ENCODE measurements at regions not wholly inside any gene's neighbourhood (a gene's known extent, or its start where the extent isn't known, plus 50 kb on each side); places are given as distances from the start of the nearest gene placed in this dataset.
"Not testable (repeated sequence)": the region's sequence is repeated elsewhere in the genome, so short reads cannot be mapped to it uniquely, and the experiment has no call there.

- H3K4me3 ChIP-seq (replicated peaks; ENCODE audit: low read depth, low read length), result no peak overlapping the region
- no peak for DNase-seq (ENCODE audit: extremely low read depth, insufficient read length)
- H3K27me3 ChIP-seq (replicated peaks; ENCODE audit: control insufficient read depth, insufficient read depth, low read length), result no peaks in the 10 kb centered on the region
- TF ChIP-seq, protein P1, sequence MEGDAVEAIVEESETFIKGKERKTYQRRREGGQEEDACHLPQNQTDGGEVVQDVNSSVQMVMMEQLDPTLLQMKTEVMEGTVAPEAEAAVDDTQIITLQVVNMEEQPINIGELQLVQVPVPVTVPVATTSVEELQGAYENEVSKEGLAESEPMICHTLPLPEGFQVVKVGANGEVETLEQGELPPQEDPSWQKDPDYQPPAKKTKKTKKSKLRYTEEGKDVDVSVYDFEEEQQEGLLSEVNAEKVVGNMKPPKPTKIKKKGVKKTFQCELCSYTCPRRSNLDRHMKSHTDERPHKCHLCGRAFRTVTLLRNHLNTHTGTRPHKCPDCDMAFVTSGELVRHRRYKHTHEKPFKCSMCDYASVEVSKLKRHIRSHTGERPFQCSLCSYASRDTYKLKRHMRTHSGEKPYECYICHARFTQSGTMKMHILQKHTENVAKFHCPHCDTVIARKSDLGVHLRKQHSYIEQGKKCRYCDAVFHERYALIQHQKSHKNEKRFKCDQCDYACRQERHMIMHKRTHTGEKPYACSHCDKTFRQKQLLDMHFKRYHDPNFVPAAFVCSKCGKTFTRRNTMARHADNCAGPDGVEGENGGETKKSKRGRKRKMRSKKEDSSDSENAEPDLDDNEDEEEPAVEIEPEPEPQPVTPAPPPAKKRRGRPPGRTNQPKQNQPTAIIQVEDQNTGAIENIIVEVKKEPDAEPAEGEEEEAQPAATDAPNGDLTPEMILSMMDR (IDR thresholded peaks at IDR 0.05; ENCODE audit: insufficient read depth, low read length, poor library complexity, severe bottlenecking), result no peak
- H3K36me3 ChIP-seq (ENCODE audit: control insufficient read depth, insufficient read depth, low read length), result no peaks in the 10 kb centered on the region
Observed at GRCh38 chr4:167811958-167812357, 280.4 kb upstream of the ANXA10 start.

- Histone ChIP-seq H3K27me3 (replicated peaks; ENCODE audit: control insufficient read depth, insufficient read depth, low read length) (no peaks in the 10 kb centered on the region), H3K4me3 (replicated peaks; ENCODE audit: low read depth, low read length) (no peak overlapping the region)
Observed at GRCh38 chr4:167826281-167826680, 266.1 kb upstream of the ANXA10 start.

GRCh38 chr4:167831855-167832254 lies 260.5 kb upstream of the ANXA10 start:
- TF ChIP-seq, protein P1 (IDR thresholded peaks at IDR 0.05; ENCODE audit: insufficient read depth, low read length, poor library complexity, severe bottlenecking), result no peak
- no peak overlapping the region for H3K4me3 ChIP-seq (replicated peaks; ENCODE audit: low read depth, low read length)
- no peaks in the 10 kb centered on the region for H3K27me3 ChIP-seq (replicated peaks; ENCODE audit: control insufficient read depth, insufficient read depth, low read length)
- H3K36me3 ChIP-seq (ENCODE audit: control insufficient read depth, insufficient read depth, low read length), result no peaks in the 10 kb centered on the region
- no peak for DNase-seq (ENCODE audit: extremely low read depth, insufficient read length)

More at GRCh38 chr4:167826281-167826680, 266.1 kb upstream of the ANXA10 start:
- DNase-seq (ENCODE audit: extremely low read depth, insufficient read length), result no peak
- H3K36me3 ChIP-seq (ENCODE audit: control insufficient read depth, insufficient read depth, low read length), result no peaks in the 10 kb centered on the region
- TF ChIP-seq, protein P1 (IDR thresholded peaks at IDR 0.05; ENCODE audit: insufficient read depth, low read length, poor library complexity, severe bottlenecking), result no peak

DNA sequence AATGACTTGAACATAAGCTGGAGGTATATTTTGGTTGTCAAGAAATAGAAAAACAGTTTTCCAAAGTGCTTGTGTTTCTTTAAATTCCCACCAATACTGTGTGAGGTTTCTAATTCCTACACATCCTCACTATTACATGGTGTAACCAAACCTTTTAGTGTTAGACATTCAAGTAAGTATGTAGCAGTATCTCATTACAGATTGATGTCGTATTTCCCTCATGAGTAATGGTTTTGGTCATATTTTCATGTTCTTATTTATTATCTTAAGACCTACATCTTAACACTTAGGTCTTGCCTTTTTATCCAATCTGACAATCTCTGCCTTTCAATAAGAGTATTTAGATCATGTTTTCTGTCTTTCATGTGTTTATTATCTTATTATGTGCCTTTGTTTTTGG lies 253.7 kb upstream of the ANXA10 start:
- DNase-seq (ENCODE audit: extremely low read depth, insufficient read length), result no peak
- TF ChIP-seq, protein P1 (IDR thresholded peaks at IDR 0.05; ENCODE audit: insufficient read depth, low read length, poor library complexity, severe bottlenecking), result no peak
- H3K36me3 ChIP-seq (ENCODE audit: control insufficient read depth, insufficient read depth, low read length), result no peaks in the 10 kb centered on the region
- no peaks in the 10 kb centered on the region for H3K27me3 ChIP-seq (replicated peaks; ENCODE audit: control insufficient read depth, insufficient read depth, low read length)
- no peak overlapping the region for H3K4me3 ChIP-seq (replicated peaks; ENCODE audit: low read depth, low read length)

DNA sequence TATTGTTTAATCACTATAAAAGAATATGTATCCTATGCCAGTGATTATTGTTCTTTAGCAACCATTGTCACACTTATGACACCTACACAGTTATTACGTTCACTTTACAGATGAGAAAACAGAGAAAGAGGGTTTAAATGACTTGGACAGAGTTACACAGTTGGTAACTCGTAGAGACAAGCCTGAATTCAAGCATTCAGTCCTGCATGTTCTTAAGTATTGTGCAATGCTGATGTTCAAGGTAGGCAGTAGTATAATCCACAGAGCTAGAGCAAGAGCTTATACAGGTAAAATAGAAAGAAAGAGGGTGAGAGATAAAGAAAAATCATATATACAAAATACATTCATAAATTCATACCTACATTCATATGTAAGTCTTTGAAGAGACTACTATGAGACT lies 249.8 kb upstream of the ANXA10 start:
- TF ChIP-seq, protein P1 (IDR thresholded peaks at IDR 0.05; ENCODE audit: insufficient read depth, low read length, poor library complexity, severe bottlenecking), result no peak
- no peak overlapping the region for H3K4me3 ChIP-seq (replicated peaks; ENCODE audit: low read depth, low read length)
- no peaks in the 10 kb centered on the region for H3K27me3 ChIP-seq (replicated peaks; ENCODE audit: control insufficient read depth, insufficient read depth, low read length)
- H3K36me3 ChIP-seq (ENCODE audit: control insufficient read depth, insufficient read depth, low read length), result no peaks in the 10 kb centered on the region
- no peak for DNase-seq (ENCODE audit: extremely low read depth, insufficient read length)

- TF ChIP-seq, protein P1 (IDR thresholded peaks at IDR 0.05; ENCODE audit: insufficient read depth, low read length, poor library complexity, severe bottlenecking), result no peak
Observed at GRCh38 chr4:167854881-167855280, 237.5 kb upstream of the ANXA10 start.

GRCh38 chr4:167858127-167858526 lies 234.2 kb upstream of the ANXA10 start:
- H3K36me3 ChIP-seq (ENCODE audit: control insufficient read depth, insufficient read depth, low read length); H3K4me3 ChIP-seq (replicated peaks; ENCODE audit: low read depth, low read length); H3K27me3 ChIP-seq (replicated peaks; ENCODE audit: control insufficient read depth, insufficient read depth, low read length); DNase-seq (ENCODE audit: extremely low read depth, insufficient read length): not testable (repeated sequence)

More at GRCh38 chr4:167854881-167855280, 237.5 kb upstream of the ANXA10 start:
- H3K36me3 ChIP-seq (ENCODE audit: control insufficient read depth, insufficient read depth, low read length), result no peaks in the 10 kb centered on the region
- no peak overlapping the region for H3K4me3 ChIP-seq (replicated peaks; ENCODE audit: low read depth, low read length)
- DNase-seq (ENCODE audit: extremely low read depth, insufficient read length), result no peak
- H3K27me3 ChIP-seq (replicated peaks; ENCODE audit: control insufficient read depth, insufficient read depth, low read length), result no peaks in the 10 kb centered on the region

All from GM06990 (cell line).